ENCODE measurements at regions not wholly inside any gene's neighbourhood (a gene's known extent, or its start where the extent isn't known, plus 50 kb on each side); places are given as distances from the start of the nearest gene placed in this dataset.

- Histone ChIP-seq H3K27ac (ENCODE audit: low read length) (no peak overlapping the region), H3K4me1 (ENCODE audit: control insufficient read depth, insufficient read depth, low read length) (no peaks in the 10 kb centered on the region), H3K9me3 (replicated peaks; ENCODE audit: control insufficient read depth, low read depth, low read length) (no peaks in the 10 kb centered on the region), H3K4me3 (ENCODE audit: low read length) (no peak overlapping the region), H3K27me3 (ENCODE audit: control insufficient read depth, insufficient read depth, low read length) (no peaks in the 10 kb centered on the region), H3K36me3 (ENCODE audit: control insufficient read depth, insufficient read depth, low read length) (no peaks in the 10 kb centered on the region)
- no CpG with 5 or more reads among the region's 1 CpG for WGBS (ENCODE audit: insufficient coverage)
- DNase-seq: no peak
Observed at GRCh38 chr4:64216741-64217140, 192.5 kb downstream of the TECRL start.

GRCh38 chr4:64205376-64205775 is 203.9 kb downstream of the TECRL start:
- H3K36me3 ChIP-seq (ENCODE audit: control insufficient read depth, insufficient read depth, low read length): no peaks in the 10 kb centered on the region
- no peak for DNase-seq
- no peak overlapping the region for H3K27ac ChIP-seq (ENCODE audit: low read length)
- no peaks in the 10 kb centered on the region for H3K27me3 ChIP-seq (ENCODE audit: control insufficient read depth, insufficient read depth, low read length)
- no peak overlapping the region for H3K4me3 ChIP-seq (ENCODE audit: low read length)
- H3K4me1 ChIP-seq (ENCODE audit: control insufficient read depth, insufficient read depth, low read length): no peaks in the 10 kb centered on the region
- 95% methylated on average over 2 of the region's 3 CpGs for WGBS (ENCODE audit: insufficient coverage)
- peaks cover 4% of the 10 kb centered on the region for H3K9me3 ChIP-seq (replicated peaks; ENCODE audit: control insufficient read depth, low read depth, low read length)

GRCh38 chr4:64200001-64200555 is 209.2 kb downstream of the TECRL start:
- Histone ChIP-seq H3K27me3 (ENCODE audit: control insufficient read depth, insufficient read depth, low read length) (no peaks in the 10 kb centered on the region), H3K4me3 (ENCODE audit: low read length) (no peak overlapping the region), H3K4me1 (ENCODE audit: control insufficient read depth, insufficient read depth, low read length) (no peaks in the 10 kb centered on the region), H3K36me3 (ENCODE audit: control insufficient read depth, insufficient read depth, low read length) (no peaks in the 10 kb centered on the region), H3K9me3 (replicated peaks; ENCODE audit: control insufficient read depth, low read depth, low read length) (no peaks in the 10 kb centered on the region), H3K27ac (ENCODE audit: low read length) (no peak overlapping the region)
- 40% methylated on average over 2 of the region's 2 CpGs for WGBS (ENCODE audit: insufficient coverage)
- no peak for DNase-seq

- Histone ChIP-seq H3K4me3 (ENCODE audit: low read length) (no peak overlapping the region), H3K9me3 (replicated peaks; ENCODE audit: control insufficient read depth, low read depth, low read length) (no peaks in the 10 kb centered on the region), H3K4me1 (ENCODE audit: control insufficient read depth, insufficient read depth, low read length) (no peaks in the 10 kb centered on the region), H3K27ac (ENCODE audit: low read length) (no peak overlapping the region), H3K27me3 (ENCODE audit: control insufficient read depth, insufficient read depth, low read length) (no peaks in the 10 kb centered on the region), H3K36me3 (ENCODE audit: control insufficient read depth, insufficient read depth, low read length) (no peaks in the 10 kb centered on the region)
- WGBS (ENCODE audit: insufficient coverage): no CpG with 5 or more reads among the region's 1 CpG
- DNase-seq: no peak
Observed at GRCh38 chr4:64195582-64195981, 213.7 kb downstream of the TECRL start.

GRCh38 chr4:64192731-64193412 is 216.4 kb downstream of the TECRL start:
- Histone ChIP-seq H3K36me3 (ENCODE audit: control insufficient read depth, insufficient read depth, low read length) (no peaks in the 10 kb centered on the region), H3K9me3 (replicated peaks; ENCODE audit: control insufficient read depth, low read depth, low read length) (no peaks in the 10 kb centered on the region), H3K27me3 (ENCODE audit: control insufficient read depth, insufficient read depth, low read length) (no peaks in the 10 kb centered on the region), H3K4me1 (ENCODE audit: control insufficient read depth, insufficient read depth, low read length) (no peaks in the 10 kb centered on the region), H3K4me3 (ENCODE audit: low read length) (no peak overlapping the region), H3K27ac (ENCODE audit: low read length) (no peak overlapping the region)
- 80% methylated on average over 1 of the region's 3 CpGs for WGBS (ENCODE audit: insufficient coverage)
- DNase-seq: no peak

- H3K9me3 ChIP-seq (replicated peaks; ENCODE audit: control insufficient read depth, low read depth, low read length): no peaks in the 10 kb centered on the region
- no peak overlapping the region for H3K27ac ChIP-seq (ENCODE audit: low read length)
- no peaks in the 10 kb centered on the region for H3K36me3 ChIP-seq (ENCODE audit: control insufficient read depth, insufficient read depth, low read length)
- no peak overlapping the region for H3K4me3 ChIP-seq (ENCODE audit: low read length)
- H3K4me1 ChIP-seq (ENCODE audit: control insufficient read depth, insufficient read depth, low read length): no peaks in the 10 kb centered on the region
- DNase-seq: no peak
- WGBS (ENCODE audit: insufficient coverage): 96% methylated on average over 12 of the region's 14 CpGs
- H3K27me3 ChIP-seq (ENCODE audit: control insufficient read depth, insufficient read depth, low read length): no peaks in the 10 kb centered on the region
Observed at GRCh38 chr4:64174247-64174882, 234.9 kb downstream of the TECRL start.

- DNase-seq: no peak
- H3K27me3 ChIP-seq (ENCODE audit: control insufficient read depth, insufficient read depth, low read length): no peaks in the 10 kb centered on the region
- no peaks in the 10 kb centered on the region for H3K4me1 ChIP-seq (ENCODE audit: control insufficient read depth, insufficient read depth, low read length)
- no peak overlapping the region for H3K27ac ChIP-seq (ENCODE audit: low read length)
- no CpG with 5 or more reads among the region's 3 CpGs for WGBS (ENCODE audit: insufficient coverage)
- no peak overlapping the region for H3K4me3 ChIP-seq (ENCODE audit: low read length)
- H3K9me3 ChIP-seq (replicated peaks; ENCODE audit: control insufficient read depth, low read depth, low read length): no peaks in the 10 kb centered on the region
- no peaks in the 10 kb centered on the region for H3K36me3 ChIP-seq (ENCODE audit: control insufficient read depth, insufficient read depth, low read length)
Observed at GRCh38 chr4:64166365-64166764, 242.9 kb downstream of the TECRL start.

- no peaks in the 10 kb centered on the region for H3K36me3 ChIP-seq (ENCODE audit: control insufficient read depth, insufficient read depth, low read length)
- H3K27ac ChIP-seq (ENCODE audit: low read length): no peak overlapping the region
- H3K27me3 ChIP-seq (ENCODE audit: control insufficient read depth, insufficient read depth, low read length): no peaks in the 10 kb centered on the region
- WGBS (ENCODE audit: insufficient coverage): no CpG with 5 or more reads among the region's 7 CpGs
- no peak overlapping the region for H3K4me3 ChIP-seq (ENCODE audit: low read length)
- DNase-seq: peak; percentile 78
- peaks cover 3% of the 10 kb centered on the region for H3K9me3 ChIP-seq (replicated peaks; ENCODE audit: control insufficient read depth, low read depth, low read length)
- H3K4me1 ChIP-seq (ENCODE audit: control insufficient read depth, insufficient read depth, low read length): no peaks in the 10 kb centered on the region
Observed at GRCh38 chr4:64158648-64159326, 250.5 kb downstream of the TECRL start.

GRCh38 chr4:64157397-64157796 is 251.9 kb downstream of the TECRL start:
- no peak for DNase-seq
- no peak overlapping the region for H3K4me3 ChIP-seq (ENCODE audit: low read length)
- no peaks in the 10 kb centered on the region for H3K4me1 ChIP-seq (ENCODE audit: control insufficient read depth, insufficient read depth, low read length)
- no peaks in the 10 kb centered on the region for H3K27me3 ChIP-seq (ENCODE audit: control insufficient read depth, insufficient read depth, low read length)
- peaks cover 3% of the 10 kb centered on the region for H3K9me3 ChIP-seq (replicated peaks; ENCODE audit: control insufficient read depth, low read depth, low read length)
- no peaks in the 10 kb centered on the region for H3K36me3 ChIP-seq (ENCODE audit: control insufficient read depth, insufficient read depth, low read length)
- H3K27ac ChIP-seq (ENCODE audit: low read length): no peak overlapping the region
- WGBS (ENCODE audit: insufficient coverage): 100% methylated on average over 2 of the region's 2 CpGs

GRCh38 chr4:64156253-64156652 is 253.0 kb downstream of the TECRL start:
- no peak for DNase-seq
- Histone ChIP-seq H3K36me3 (ENCODE audit: control insufficient read depth, insufficient read depth, low read length) (no peaks in the 10 kb centered on the region), H3K27ac (ENCODE audit: low read length) (no peak overlapping the region), H3K4me1 (ENCODE audit: control insufficient read depth, insufficient read depth, low read length) (no peaks in the 10 kb centered on the region), H3K27me3 (ENCODE audit: control insufficient read depth, insufficient read depth, low read length) (no peaks in the 10 kb centered on the region), H3K9me3 (replicated peaks; ENCODE audit: control insufficient read depth, low read depth, low read length) (peaks cover 3% of the 10 kb centered on the region), H3K4me3 (ENCODE audit: low read length) (no peak overlapping the region)

Measured in muscle of leg (tissue), 3 donors.